NCI-H1417 treated with DMSO at 0.1 percent for 48 hours (cell line): ENCODE measurements at regions not wholly inside any gene's neighbourhood (a gene's known extent, or its start where the extent isn't known, plus 50 kb on each side); places are given as distances from the start of the nearest gene placed in this dataset.

Source experiments
- DNase-seq: peaks from one replicate; lab custom pipeline; 2025; lab: John Stamatoyannopoulos, UW

DNA sequence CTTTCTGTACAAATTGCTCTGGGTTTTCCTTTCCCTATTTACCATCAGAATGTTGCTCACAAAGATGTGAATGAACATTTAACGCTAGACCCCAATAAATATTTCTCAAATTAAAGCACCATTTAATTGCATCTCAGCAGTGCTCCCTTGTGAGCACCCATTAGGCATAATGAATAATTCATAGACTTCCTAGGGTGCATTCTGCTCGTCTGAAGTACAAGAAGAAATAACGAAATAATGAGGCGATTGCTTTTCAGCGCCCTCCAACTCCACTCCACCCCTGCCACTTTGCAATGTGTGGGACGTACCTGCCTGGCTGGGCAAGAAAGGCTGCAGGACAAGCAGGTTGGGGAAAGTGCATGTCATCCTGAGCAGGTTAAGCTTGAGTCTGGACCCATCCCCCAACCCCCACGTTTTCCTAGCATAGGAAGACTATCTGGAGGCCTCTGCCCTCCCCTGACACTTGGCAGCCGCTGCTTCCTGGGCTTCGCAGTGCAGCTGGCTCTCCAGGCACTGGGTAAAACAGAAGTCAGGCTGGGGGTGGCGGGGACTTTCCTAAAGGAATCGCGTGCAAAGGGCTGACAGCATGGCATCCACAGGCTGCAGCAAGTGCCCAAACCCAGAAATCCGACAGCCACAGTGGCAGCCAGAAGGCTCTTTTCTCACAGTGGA, 253.7 kb downstream of the DUSP6 start:
- no peak for DNase-seq

DNA sequence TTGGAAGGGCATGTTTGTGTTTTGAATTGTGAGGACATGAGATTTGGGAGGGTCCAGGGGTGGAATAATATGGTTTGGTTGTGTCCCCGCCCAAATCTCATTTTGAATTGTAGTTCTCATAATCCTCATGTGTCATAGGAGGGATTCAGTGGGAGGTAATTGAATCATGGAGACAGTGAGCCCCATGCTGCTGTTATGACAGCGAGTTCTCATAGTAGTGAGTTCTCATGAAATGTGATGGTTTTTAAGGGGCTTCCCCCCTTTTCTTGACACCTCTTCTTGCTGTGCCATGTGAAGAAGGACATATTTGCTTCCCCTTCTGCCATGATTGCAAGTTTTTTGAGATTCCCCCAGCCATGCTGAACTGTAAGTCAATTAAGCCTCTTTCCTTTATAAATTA, 260.0 kb downstream of the DUSP6 start:
- no peak for DNase-seq

DNA sequence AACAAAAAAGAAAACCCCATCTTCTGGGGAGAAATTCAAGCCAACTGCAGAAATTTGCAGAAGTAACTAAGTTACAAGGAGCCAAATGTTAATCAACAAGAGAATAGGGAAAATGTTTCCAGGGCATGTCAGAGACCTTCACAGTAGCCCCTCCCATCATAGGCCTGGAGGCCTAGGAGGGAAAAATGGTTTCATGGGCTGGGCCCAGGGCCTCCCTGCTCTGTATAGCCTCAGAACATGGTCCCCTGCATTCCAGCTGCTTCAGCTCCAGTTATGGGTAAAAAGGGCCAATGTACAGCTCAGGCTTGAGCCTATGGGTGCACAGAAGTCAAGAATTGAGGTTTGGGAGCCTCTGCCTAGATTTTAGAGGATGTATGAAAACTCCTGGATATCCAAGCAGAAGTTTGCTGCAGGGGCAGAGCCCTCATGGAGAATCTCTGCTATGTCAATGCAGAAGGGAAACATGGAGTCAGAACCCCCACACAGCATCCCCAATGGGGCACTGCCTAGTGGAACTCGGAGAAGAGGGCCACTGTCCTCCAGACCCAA, 260.9 kb downstream of the DUSP6 start:
- DNase-seq, result no peak

DNA sequence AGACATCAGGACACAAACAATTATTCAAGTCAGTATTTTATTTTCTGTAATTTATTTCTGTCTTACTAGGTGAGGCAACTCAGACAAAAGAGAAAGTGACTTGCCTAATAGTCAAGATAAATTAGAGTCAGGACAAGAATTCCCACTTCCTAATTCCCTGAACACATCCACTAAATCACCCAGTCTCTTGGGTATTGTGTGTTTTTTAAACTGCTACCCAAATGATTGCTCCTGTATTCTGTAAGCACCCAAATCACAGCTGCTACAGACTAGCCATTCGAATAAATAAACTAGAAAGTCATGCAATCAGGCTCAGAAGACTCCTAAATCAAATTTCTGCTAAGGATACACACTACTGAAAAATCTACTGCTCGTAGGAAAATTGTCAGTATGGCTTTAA, 263.0 kb downstream of the DUSP6 start:
- no peak for DNase-seq

DNA sequence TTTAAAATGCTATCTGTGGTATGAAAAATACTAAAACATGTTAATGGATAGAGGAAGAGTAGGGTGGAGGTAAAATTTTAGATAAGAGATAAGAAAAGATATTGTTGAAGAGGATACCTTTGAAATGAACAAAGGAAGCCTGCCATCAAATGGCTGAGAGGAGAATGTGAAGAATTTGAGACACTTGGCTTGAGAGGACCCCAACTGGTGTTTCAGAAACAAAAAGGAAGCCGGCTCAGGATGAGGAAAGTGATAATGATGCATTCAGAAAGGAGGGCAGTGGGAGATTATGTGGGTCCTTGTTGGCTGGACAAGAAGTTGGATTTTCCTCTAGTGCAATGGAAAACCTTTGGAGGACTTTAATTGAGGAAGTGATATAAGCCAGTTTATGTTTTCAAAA, 264.4 kb downstream of the DUSP6 start:
- DNase-seq, result no peak

DNA sequence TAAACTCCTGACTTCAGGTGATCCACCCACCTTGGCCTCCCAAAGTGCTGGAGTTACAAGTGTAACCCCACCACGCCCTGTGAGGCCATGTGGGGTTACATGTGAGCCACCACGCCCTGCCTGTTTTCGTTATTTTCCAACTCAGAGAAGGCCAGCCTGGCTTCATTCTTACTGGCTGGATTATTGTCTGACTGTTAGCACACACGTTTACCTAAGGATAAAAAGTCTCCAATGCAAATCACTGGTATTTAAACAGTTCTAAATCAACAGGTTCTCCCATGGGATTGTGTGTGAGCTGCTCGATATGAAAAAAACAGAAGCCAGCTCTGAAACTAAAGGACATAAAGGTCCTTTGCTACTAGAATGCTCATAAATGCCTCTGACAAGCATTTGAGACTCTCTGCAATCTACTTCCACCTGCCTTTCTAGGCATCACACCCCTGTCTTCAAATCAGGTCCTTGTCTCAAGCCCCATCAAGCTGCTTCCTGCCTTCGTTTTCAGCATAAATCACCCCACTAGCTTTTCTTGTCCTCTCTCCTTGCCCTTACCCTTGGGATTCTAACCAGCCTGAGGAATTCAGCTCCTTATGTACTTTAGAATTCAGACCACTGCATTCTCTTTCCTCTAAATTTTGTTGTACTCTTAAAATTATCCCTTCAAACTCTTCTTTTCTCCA, 265.0 kb downstream of the DUSP6 start:
- DNase-seq, result no peak

DNA sequence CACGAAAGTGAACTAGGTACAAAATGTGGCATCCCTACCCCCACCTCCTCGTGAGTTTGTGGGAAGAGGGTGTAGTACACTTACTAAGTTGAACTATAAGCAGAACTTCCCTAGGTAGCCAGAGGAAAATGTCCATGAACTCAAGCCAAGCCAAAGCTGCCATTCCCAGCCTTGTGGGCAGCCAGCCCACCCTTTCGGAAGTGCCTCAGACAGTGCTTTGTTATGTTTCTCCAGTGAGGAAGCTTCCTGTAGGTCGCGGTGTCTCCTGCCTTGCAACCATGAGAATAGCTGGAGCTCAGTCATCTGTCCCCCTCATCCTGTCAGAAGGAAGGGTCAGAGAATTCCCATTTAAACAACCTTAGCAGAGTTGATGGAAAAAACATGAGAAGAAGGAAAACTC, 266.9 kb downstream of the DUSP6 start:
- no peak for DNase-seq

DNA sequence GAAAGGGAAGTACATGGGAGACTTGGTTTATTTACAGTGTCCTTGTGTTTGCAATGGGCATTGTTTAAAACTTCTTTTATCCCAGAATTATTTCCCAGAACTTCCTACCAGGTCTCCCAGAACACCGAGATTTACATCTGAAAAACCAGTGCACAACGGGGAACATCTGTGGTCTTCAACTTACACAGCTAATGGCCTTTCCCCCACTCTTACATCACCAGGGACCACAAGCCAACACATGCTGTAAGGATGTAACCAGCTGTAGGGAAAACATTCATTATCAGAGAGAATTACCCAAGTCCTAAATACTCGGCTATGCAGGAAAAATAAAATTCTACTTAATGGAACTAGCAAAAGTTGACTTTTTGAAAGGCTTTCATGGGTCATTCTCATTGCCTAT, 267.6 kb downstream of the DUSP6 start:
- DNase-seq, result no peak

DNA sequence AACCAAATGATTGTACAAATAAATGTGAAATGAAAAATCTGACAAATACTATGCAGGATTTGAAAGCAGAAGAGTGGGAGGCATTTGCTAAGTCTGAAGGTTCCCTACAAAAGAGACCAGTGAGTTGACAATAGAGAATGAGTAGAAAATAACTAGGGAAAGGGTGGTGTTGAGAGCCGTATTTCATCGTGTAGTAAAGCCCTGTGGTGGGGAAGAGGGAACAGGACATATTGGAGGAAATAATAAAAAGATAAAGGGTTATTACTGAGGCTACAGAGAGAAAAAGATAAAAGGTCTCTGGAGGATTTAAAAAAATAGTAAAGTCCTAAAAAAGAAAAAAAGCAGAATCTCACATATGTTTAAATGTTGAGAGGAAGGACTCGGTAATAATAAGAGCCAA, 268.8 kb downstream of the DUSP6 start:
- DNase-seq, result no peak

DNA sequence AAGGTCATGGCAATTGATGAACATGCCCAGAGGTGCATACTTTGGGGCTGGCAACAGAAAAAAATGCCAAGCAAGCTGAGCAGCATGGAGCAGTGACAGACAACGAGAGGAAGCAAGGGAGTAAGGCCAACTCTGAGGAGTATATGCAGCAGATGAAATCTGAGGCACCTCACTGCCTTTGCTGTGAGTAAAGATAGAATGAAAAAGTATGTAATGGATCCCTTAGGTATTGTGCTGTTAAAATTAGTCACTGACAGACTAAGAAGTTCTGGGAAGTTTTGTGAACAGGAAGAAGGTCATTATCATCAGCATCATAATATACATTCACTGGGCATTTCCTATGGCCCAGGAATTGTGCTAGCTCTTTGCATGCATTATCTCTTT, 269.9 kb downstream of the DUSP6 start:
- DNase-seq, result no peak

DNA sequence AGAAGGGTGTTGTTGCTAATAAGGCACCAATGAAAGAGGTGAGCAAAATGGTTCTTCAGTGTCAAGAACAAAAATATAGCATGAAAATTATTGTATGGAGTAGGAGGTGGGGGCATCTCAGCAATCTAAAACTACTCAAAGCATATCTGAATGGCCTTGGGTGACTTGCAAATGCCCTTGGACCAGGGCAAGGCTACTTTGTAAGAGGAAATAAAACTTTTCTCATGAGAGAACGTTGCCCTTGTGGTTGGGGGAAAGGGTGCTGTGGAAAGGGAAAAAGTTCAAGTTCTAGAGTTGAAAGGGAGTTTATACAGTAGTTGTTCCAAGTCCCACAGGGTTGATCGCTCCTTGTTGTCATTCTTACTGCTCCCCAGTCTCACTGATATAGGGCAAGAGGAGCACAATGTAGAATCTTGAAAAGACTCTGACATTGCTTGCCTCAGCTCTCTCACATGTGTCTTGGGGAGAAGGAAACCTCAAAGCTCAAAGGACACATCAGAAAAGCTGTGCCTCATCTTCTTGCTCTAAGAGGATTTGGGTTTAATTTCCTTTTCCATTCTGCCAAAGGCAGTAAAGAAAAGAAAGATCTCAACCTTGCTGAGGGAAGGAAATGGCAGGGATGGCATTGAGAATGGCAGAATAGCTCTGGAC, 270.5 kb downstream of the DUSP6 start:
- no peak for DNase-seq

DNA sequence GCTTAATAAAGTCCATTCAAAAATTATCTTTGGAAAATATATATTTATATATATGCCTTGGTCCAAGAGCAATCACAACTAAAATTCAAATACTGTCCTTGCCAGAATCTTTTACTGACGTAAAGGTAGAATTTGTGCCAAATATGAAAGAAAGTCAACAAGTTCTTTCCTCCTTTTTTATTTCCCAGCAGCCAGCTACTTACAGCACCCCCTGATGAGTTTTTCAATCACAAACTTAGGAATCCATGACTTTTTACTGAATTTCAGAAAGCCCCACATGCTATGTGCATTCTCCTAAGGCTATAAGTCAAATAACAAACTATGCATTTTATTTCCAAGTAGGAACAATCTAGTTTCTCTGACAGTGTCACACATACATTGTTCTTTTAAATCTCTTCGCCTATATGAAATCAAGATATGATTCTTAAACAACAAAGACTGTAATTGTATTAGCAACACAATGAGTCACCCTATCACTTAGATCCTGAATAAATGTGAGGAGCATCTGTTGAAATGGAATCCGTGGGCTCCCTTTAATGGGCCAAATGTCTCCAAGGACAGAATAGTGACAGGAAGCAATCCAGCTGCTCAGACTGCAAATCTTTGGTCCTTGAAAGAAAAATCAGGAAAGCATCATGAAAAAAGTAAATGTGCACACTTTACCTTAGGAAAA, 271.4 kb downstream of the DUSP6 start:
- DNase-seq, result no peak

DNA sequence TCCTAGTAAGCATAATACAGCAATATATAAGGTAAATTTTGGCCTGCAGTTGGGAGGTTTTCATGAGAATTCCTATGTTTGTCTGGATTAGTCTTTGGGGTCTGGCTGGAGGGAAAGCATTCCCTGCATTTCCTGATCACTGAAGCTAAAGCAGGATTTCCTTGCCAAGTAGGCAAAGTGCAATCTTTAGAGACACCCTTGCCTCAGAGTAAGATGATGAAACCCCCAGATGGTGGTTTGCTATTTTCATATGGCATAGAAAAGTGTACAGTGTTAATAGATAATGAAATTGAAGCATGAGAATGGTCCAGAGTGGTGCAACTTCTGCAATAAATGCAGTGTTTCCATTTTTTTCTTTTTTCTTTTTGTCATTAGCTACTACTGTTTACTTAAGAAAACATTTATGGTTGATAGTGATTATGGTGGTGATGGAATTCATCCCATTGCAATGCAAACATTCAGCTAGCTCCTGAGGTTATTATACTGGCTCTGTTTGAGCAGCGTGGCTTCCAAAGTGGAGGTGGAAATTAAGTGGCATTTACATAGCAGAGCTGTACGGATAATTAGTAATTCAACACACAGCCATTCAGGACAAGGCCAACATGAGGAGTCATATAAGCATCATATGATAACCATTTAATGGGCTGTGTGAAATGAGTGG, 276.3 kb downstream of the DUSP6 start:
- no peak for DNase-seq

DNA sequence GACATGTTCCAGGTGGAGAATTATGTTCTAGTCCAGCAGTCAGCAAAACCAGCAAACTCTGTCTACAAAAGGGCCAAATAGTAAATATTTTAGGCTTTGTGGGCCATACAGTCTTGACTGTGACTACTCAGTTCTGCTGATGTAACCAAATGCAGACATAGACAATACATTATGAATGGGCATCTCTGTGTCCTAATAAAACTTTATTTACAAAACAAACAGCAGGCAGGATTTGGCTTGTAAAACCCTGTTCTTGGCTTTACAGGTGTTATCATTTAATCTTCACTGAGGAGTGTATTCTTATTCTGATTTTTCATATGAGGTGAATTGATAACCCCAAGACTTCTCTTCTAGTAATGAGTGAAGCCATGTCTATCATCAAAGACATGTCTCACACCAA, 278.6 kb downstream of the DUSP6 start:
- no peak for DNase-seq

DNA sequence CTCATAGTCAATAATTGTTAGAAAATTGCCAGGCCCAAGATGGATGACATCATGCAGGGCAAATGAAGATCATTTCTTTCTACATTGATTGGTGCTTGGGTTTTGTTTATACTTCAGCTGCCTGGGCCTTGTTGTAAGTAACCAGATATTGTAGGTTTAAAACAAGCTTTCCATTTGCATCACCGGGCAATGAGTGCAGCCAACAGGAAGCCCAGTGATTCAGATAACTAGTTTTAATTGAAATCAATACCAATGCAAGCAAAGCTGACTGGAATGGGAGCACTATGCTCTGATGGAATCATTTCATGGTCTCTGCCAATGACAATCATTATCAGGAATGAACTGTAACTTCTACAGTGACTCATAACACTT, 279.3 kb downstream of the DUSP6 start:
- no peak for DNase-seq

DNA sequence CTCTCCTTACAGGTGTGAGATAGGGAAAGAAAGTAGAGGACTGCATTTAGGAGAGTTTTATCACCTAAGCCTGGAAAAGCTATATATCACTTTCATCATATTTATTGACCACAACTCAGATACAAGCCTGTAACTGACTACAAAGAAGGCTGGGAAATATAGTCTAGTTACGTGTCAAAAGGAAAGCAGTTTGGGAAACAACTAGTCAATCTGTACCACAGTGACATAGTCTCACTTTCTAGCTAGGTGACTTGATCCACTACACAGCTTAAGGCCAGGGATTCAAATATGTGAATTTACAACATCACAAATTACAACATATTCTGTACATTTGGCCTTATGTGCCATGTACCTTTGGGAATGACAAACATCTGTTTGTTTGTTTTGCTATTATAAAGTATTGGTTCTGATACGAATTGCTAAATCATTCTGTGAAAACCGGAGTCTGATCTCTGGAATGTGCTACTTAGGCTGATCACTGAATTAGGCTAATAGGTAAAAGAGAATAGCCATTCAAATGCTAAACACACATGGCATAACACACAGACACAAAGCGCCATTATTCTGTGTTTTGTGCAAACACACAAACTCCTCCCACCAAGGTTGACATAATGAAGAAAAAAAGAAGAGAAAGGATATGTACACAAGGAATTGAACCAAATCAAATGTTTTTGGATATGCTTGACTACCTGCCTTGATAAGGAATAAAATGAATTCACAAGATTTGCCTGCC, 279.8 kb downstream of the DUSP6 start:
- no peak for DNase-seq

DNA sequence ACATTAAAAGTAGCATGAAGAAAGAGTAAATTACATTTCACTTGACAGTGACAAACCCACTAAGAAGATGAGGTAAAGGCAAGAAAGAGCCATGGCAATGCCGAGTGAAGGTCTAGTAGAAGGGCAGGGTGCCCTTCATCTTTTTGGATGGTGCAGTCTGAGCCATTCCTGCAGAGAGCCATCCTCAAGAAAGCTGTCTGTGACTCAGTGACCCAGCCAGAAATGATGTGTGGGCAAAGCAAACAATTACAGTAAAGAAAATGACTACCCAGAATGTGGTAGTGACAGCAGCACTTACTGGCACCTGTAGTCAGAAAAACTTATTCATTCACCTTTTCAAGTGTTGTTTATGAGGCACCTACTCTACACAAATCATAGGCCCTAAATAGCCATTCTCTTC, 281.7 kb downstream of the DUSP6 start:
- no peak for DNase-seq

DNA sequence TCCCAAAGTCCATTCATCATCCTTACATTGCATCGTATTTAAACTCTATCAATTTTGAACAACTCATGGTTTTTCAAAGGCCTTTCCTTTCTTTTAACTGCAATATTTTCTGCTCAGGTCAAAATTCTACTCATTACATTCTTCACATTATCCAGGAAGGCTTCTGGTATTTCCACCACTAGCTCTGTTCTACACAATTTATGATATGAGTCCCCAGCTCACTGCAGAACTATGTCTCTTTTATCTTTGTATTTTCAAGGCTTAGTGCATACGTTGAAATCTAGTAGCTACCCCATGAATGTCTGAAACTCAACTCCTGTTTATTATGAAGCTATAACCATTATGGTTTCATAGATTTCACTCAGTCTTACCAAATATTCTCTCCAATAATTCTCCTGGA, 282.9 kb downstream of the DUSP6 start:
- DNase-seq, result no peak

DNA sequence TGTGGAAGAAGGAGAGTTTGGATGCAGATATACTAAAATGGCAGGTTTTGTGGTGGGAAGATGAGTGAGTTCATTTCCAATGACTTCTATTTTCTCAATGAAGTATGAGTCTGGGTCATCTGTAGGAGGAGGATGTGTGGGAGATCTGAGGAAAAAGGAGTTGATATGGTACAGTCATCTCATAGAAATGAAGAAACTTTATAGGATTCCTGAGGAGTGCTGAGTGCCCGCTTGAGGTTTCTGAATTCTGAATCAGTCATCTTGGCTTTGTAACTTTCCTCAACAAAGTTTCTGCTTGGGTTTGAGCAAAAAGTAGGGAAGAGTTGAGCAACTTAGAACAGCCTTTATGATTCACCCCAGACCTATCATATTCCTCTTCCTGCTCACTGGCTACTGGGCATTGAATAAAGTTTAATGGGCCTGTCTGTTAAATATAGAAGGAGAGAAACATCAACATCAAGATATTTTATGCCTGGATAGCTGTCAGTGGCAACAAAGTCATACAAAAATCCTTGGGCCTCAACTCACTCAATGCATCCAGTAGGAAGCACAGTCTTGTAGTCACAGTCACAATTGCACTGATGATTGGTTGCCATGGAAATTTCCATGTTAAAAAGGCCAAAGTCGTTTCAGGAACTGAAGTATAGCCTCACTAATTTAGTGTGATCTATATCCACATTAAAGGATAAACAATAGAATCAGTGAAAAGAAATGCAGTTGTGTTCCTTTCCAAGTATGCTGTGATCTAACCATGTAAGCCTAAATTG, 284.7 kb downstream of the DUSP6 start:
- DNase-seq, result no peak

DNA sequence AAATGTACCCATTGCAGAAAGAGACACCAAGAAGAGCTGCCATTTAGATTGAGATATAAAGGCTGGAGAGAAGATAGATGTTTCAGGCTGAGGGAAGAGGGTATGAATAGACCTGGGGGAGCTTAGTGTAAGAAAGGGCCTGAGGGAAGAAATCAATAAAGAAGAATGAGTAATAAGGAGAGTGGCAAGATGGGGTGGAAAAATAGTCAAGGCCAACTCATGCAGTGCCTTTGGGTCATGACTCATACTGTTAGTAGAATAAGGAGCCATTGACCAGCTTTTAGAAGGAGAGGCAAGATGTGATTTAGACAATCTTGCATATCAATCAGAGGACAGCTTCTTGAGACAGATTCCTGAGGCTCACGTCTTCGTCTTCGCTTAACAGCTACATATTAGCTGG, 287.5 kb downstream of the DUSP6 start:
- no peak for DNase-seq

DNA sequence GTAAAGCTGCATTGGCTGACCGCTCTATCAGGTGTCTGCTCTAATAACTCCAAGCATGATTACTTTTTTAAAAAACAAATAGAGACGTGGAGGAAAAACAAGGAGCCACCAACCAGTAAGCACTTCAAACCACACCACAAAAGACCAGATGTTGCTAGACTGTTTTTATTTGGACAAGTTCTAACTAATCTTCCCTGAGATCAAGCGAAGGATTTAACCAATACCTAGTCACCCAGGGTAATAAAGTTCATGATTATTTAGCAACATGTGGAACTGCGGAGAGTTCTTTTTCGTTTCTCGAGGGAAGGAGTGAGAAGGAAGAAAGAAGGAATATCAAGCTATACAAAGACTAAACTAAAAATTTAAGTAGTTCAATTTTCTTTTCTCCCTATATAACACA, 288.1 kb downstream of the DUSP6 start:
- no peak for DNase-seq
